ENCODE measurements at regions not wholly inside any gene's neighbourhood (a gene's known extent, or its start where the extent isn't known, plus 50 kb on each side); places are given as distances from the start of the nearest gene placed in this dataset.

DNA sequence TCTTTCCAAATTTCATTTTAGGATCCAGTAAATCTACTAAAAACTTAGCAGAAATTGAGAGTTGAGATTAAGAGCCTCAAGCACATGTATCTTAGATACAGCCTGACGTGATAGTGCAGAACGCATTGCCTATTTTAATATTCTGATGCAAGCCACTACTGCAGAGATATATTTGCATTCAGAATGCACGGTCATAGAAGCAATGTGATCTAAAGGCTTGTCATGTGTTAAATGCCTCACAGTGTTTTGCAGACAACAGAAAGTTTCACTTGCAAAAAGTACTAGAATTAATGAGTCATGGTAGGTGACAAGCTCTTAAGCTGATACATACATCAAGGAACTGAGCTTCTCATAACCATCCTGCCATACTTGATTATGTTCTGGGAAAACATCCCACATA, 886.7 kb upstream of the CHAC2 start:
- TF ChIP-seq CTCF (IDR thresholded peaks at IDR 0.05; ENCODE audit: poor library complexity) (no peak), EZH2phosphoT487 (IDR thresholded peaks at IDR 0.05; ENCODE audit: low read depth, severe bottlenecking, unreplicated experiment) (no peak)
